ENCODE measurements at regions not wholly inside any gene's neighbourhood (a gene's known extent, or its start where the extent isn't known, plus 50 kb on each side); places are given as distances from the start of the nearest gene placed in this dataset.

- no peak for TF ChIP-seq CTCF (IDR thresholded peaks at IDR 0.05; ENCODE audit: insufficient read depth, low read length)
- TF ChIP-seq GABPA (IDR thresholded peaks at IDR 0.05; ENCODE audit: low read depth) = no peak
- TF ChIP-seq POLR2AphosphoS5 (IDR thresholded peaks at IDR 0.05; ENCODE audit: low read depth) = no peak
Observed at GRCh38 chr12:58803908-58804307, 116.4 kb downstream of the LRIG3 start.

All from HL-60 (cell line).